ENCODE measurements at regions not wholly inside any gene's neighbourhood (a gene's known extent, or its start where the extent isn't known, plus 50 kb on each side); places are given as distances from the start of the nearest gene placed in this dataset.

GRCh38 chr17:72273289-72274056, 152.7 kb downstream of the SOX9 start:
- Histone ChIP-seq H3K27me3 (replicated peaks; ENCODE audit: insufficient read depth, low read length) (no peaks in the 10 kb centered on the region), H3K9ac (ENCODE audit: low read length) (no peak overlapping the region), H2AFZ (ENCODE audit: low read length) (no peak overlapping the region), H3K4me3 (ENCODE audit: low read length) (no peak overlapping the region), H3K4me2 (ENCODE audit: low read depth, low read length) (no peak overlapping the region), H3K79me2 (ENCODE audit: low read length) (no peaks in the 10 kb centered on the region), H3F3A (ENCODE audit: insufficient read depth, low read length) (no peaks in the 10 kb centered on the region), H3K9me3 (replicated peaks; ENCODE audit: insufficient read depth, low read length) (no peaks in the 10 kb centered on the region), H3K4me1 (ENCODE audit: low read length) (no peaks in the 10 kb centered on the region), H3K27ac (ENCODE audit: low read length) (no peak overlapping the region), H3K36me3 (replicated peaks; ENCODE audit: insufficient read depth, low read length) (no peaks in the 10 kb centered on the region), H4K20me1 (ENCODE audit: insufficient read depth, low read length) (no peaks in the 10 kb centered on the region), H3K9me2 (replicated peaks; ENCODE audit: insufficient read depth, low read length) (no peaks in the 10 kb centered on the region)
- DNase-seq, result no peak
- TF ChIP-seq CTCF (IDR thresholded peaks at IDR 0.05; ENCODE audit: low read length) (no peak), EZH2 (optimal IDR thresholded peaks at IDR 0.05; ENCODE audit: low read depth, low read length) (no peak), EZH2phosphoT487 (IDR thresholded peaks at IDR 0.05; ENCODE audit: low read length) (no peak)

DNA sequence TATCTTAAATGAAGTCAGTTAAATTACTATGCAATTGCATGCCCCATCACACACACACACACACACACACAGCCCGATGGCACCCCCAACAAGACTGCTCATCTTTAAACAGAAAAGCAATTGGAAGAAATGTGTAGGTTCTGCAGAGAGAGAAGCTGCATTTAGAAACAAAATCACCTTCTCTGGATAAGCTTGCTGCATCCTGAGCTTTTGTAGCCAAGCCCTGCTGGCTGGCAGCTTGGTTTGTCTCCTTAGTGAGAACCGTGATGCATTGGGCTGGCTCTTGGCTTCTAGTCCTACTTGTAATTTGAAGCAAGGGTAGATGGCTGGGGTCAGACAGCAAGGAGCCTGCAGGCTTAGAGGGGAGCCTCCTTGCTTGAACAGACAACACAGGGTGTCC, 153.8 kb downstream of the SOX9 start:
- H3F3A ChIP-seq (ENCODE audit: insufficient read depth, low read length), result no peaks in the 10 kb centered on the region
- TF ChIP-seq EZH2 (optimal IDR thresholded peaks at IDR 0.05; ENCODE audit: low read depth, low read length) (no peak), CTCF (IDR thresholded peaks at IDR 0.05; ENCODE audit: low read length) (no peak), EZH2phosphoT487 (IDR thresholded peaks at IDR 0.05; ENCODE audit: low read length) (no peak)
- H3K27me3 ChIP-seq (replicated peaks; ENCODE audit: insufficient read depth, low read length), result no peaks in the 10 kb centered on the region
- no peaks in the 10 kb centered on the region for H3K4me1 ChIP-seq (ENCODE audit: low read length)
- H3K4me3 ChIP-seq (ENCODE audit: low read length), result no peak overlapping the region
- H3K27ac ChIP-seq (ENCODE audit: low read length), result no peak overlapping the region
- no peaks in the 10 kb centered on the region for H3K36me3 ChIP-seq (replicated peaks; ENCODE audit: insufficient read depth, low read length)
- H3K9me3 ChIP-seq (replicated peaks; ENCODE audit: insufficient read depth, low read length), result no peaks in the 10 kb centered on the region
- H2AFZ ChIP-seq (ENCODE audit: low read length), result no peak overlapping the region
- no peaks in the 10 kb centered on the region for H3K9me2 ChIP-seq (replicated peaks; ENCODE audit: insufficient read depth, low read length)
- no peak for DNase-seq
- H3K4me2 ChIP-seq (ENCODE audit: low read depth, low read length), result no peak overlapping the region
- H3K9ac ChIP-seq (ENCODE audit: low read length), result no peak overlapping the region
- no peaks in the 10 kb centered on the region for H4K20me1 ChIP-seq (ENCODE audit: insufficient read depth, low read length)
- no peaks in the 10 kb centered on the region for H3K79me2 ChIP-seq (ENCODE audit: low read length)

GRCh38 chr17:72280881-72281280, 160.1 kb downstream of the SOX9 start:
- Histone ChIP-seq H3K9ac (ENCODE audit: low read length) (no peak overlapping the region), H3K79me2 (ENCODE audit: low read length) (no peaks in the 10 kb centered on the region), H3K9me3 (replicated peaks; ENCODE audit: insufficient read depth, low read length) (no peaks in the 10 kb centered on the region), H3K4me2 (ENCODE audit: low read depth, low read length) (no peak overlapping the region), H3K27ac (ENCODE audit: low read length) (no peak overlapping the region), H3K27me3 (replicated peaks; ENCODE audit: insufficient read depth, low read length) (no peaks in the 10 kb centered on the region), H3F3A (ENCODE audit: insufficient read depth, low read length) (no peaks in the 10 kb centered on the region), H3K36me3 (replicated peaks; ENCODE audit: insufficient read depth, low read length) (no peaks in the 10 kb centered on the region), H4K20me1 (ENCODE audit: insufficient read depth, low read length) (no peaks in the 10 kb centered on the region), H3K4me3 (ENCODE audit: low read length) (no peak overlapping the region), H3K4me1 (ENCODE audit: low read length) (peaks cover 17% of the 10 kb centered on the region), H3K9me2 (replicated peaks; ENCODE audit: insufficient read depth, low read length) (no peaks in the 10 kb centered on the region), H2AFZ (ENCODE audit: low read length) (no peak overlapping the region)
- TF ChIP-seq EZH2 (optimal IDR thresholded peaks at IDR 0.05; ENCODE audit: low read depth, low read length), result no peak
- TF ChIP-seq EZH2phosphoT487 (IDR thresholded peaks at IDR 0.05; ENCODE audit: low read length), result no peak
- TF ChIP-seq CTCF (IDR thresholded peaks at IDR 0.05; ENCODE audit: low read length), result no peak
- no peak for DNase-seq
